Left lung (tissue), 4 donors: ENCODE measurements at regions not wholly inside any gene's neighbourhood (a gene's known extent, or its start where the extent isn't known, plus 50 kb on each side); places are given as distances from the start of the nearest gene placed in this dataset.

Source experiments
- ATAC-seq: fragments of 200-7000 bp; cut with Tn5 transposase; one replicate; pipeline ENCODE4 v1.9.1; 2020; ENCODE audit warnings: moderate library complexity
- DNase-seq, 4 donors: peaks; one replicate each; pipeline ENCODE4 v3.0.0-alpha.2; 2013 to 2020
- H3K27ac ChIP-seq, 2 donors: fragments of 200-600 bp; sonication (generic) in 1 of 2; one replicate each; pipeline versions ENCODE4 v1.5.0 to v1.8.0; 2020 to 2021
- H3K27me3 ChIP-seq, 2 donors: fragments of 200-600 bp; sonication (generic) in 1 of 2; one replicate each; pipeline versions ENCODE4 v1.5.0 to v1.8.0; 2020 to 2021
- H3K36me3 ChIP-seq, 2 donors: fragments of 200-600 bp; sonication (generic) in 1 of 2; one replicate each; pipeline versions ENCODE4 v1.5.0 to v1.8.0; 2020 to 2021
- H3K4me1 ChIP-seq, 2 donors: fragments of 200-600 bp; one replicate each; pipeline ENCODE4 v1.8.0; 2021
- H3K4me3 ChIP-seq, 2 donors: fragments of 200-600 bp; sonication (generic) in 1 of 2; one replicate each; pipeline versions ENCODE4 v1.5.0 to v1.8.0; 2020 to 2021; ENCODE audit warnings: mild to moderate bottlenecking in 1 of 2
- H3K9me3 ChIP-seq, 2 donors: fragments of 200-600 bp; sonication (generic) in 1 of 2; one replicate each; pipeline versions ENCODE4 v1.5.0 to v1.8.0; 2020 to 2021
- CTCF ChIP-seq, 2 donors: fragments of 200-600 bp; sonication (generic) in 1 of 2; IDR thresholded peaks; one replicate each; pipeline versions ENCODE4 v1.5.0 to v1.8.0; 2021; ENCODE audit warnings: antibody characterized with exemption in 2 of 2
- intact Hi-C, 2 donors: fragments of 100-400 bp; cut with DNase I; formaldehyde crosslinking; loops; one replicate each; pipeline versions ENCODE4 v1.11.2 to v1.14.2; 2022
- donor health status: DM: no; HTN: yes; CAD: no.
- donor health status: DM: no; HTN: no; CAD: no.

- TF ChIP-seq CTCF (IDR thresholded peaks at IDR 0.05), result no peak
- H3K27me3 ChIP-seq, result no peaks in the 10 kb centered on the region
- ATAC-seq (no peak), DNase-seq (no peak)
- H3K4me3 ChIP-seq, result no peak overlapping the region
- no peaks in the 10 kb centered on the region for H3K4me1 ChIP-seq
- no peak overlapping the region for H3K27ac ChIP-seq
- H3K36me3 ChIP-seq, result no peaks in the 10 kb centered on the region
- intact Hi-C loops, result no loop called here
- no peaks in the 10 kb centered on the region for H3K9me3 ChIP-seq
Observed at GRCh38 chr4:11743236-11743635, 314.5 kb upstream of the HS3ST1 start.

GRCh38 chr4:11741190-11741652 lies 312.5 kb upstream of the HS3ST1 start:
- Histone ChIP-seq H3K4me1 (no peaks in the 10 kb centered on the region), H3K27ac (no peak overlapping the region), H3K27me3 (no peaks in the 10 kb centered on the region), H3K9me3 (no peaks in the 10 kb centered on the region), H3K4me3 (no peak overlapping the region), H3K36me3 (no peaks in the 10 kb centered on the region)
- ATAC-seq (no peak), DNase-seq (no peak)
- no peak for TF ChIP-seq CTCF (IDR thresholded peaks at IDR 0.05)
- intact Hi-C loops, result no loop called here

GRCh38 chr4:11739992-11740391 lies 311.3 kb upstream of the HS3ST1 start:
- H3K36me3 ChIP-seq, result no peaks in the 10 kb centered on the region
- DNase-seq, result no peak
- intact Hi-C loops, result no loop called here
- no peak overlapping the region for H3K4me3 ChIP-seq
- no peak overlapping the region for H3K27ac ChIP-seq
- no peak for TF ChIP-seq CTCF (IDR thresholded peaks at IDR 0.05)
- no peak for ATAC-seq
- H3K4me1 ChIP-seq, result no peaks in the 10 kb centered on the region
- H3K27me3 ChIP-seq, result no peaks in the 10 kb centered on the region
- no peaks in the 10 kb centered on the region for H3K9me3 ChIP-seq

- H3K27me3 ChIP-seq, result no peaks in the 10 kb centered on the region
- no peak for TF ChIP-seq CTCF (IDR thresholded peaks at IDR 0.05)
- no peaks in the 10 kb centered on the region for H3K9me3 ChIP-seq
- no peaks in the 10 kb centered on the region for H3K36me3 ChIP-seq
- ATAC-seq (no peak), DNase-seq (no peak)
- H3K27ac ChIP-seq, result no peak overlapping the region
- no peak overlapping the region for H3K4me3 ChIP-seq
- no peaks in the 10 kb centered on the region for H3K4me1 ChIP-seq
- intact Hi-C loops, result no loop called here
Observed at GRCh38 chr4:11736978-11737377, 308.3 kb upstream of the HS3ST1 start.

- ATAC-seq (no peak), DNase-seq (no peak)
- no peaks in the 10 kb centered on the region for H3K4me1 ChIP-seq
- no peak for TF ChIP-seq CTCF (IDR thresholded peaks at IDR 0.05)
- H3K9me3 ChIP-seq, result no peaks in the 10 kb centered on the region
- H3K36me3 ChIP-seq, result no peaks in the 10 kb centered on the region
- no peaks in the 10 kb centered on the region for H3K27me3 ChIP-seq
- no peak overlapping the region for H3K4me3 ChIP-seq
- no peak overlapping the region for H3K27ac ChIP-seq
- intact Hi-C loops, result no loop called here
Observed at GRCh38 chr4:11735651-11736050, 307.0 kb upstream of the HS3ST1 start.
